Smooth muscle cell (in vitro differentiated cells): ENCODE measurements at regions not wholly inside any gene's neighbourhood (a gene's known extent, or its start where the extent isn't known, plus 50 kb on each side); places are given as distances from the start of the nearest gene placed in this dataset.

Experiments used
- DNase-seq: peaks from one replicate; lab custom pipeline; 2025; ENCODE audit not compliant: unreplicated experiment; lab: John Stamatoyannopoulos, UW
- H2AFZ ChIP-seq: fragments of 200-600 bp; sonication (generic); 2 replicates; pipeline ENCODE4 v1.6.0; 2016; ENCODE audit warnings: antibody characterized with exemption, low read depth, mild to moderate bottlenecking
- H3F3A ChIP-seq: fragments of 200-600 bp; sonication (generic); 2 replicates; pipeline ENCODE4 v1.6.0; 2017; ENCODE audit warnings: antibody characterized with exemption, low read depth
- H3K27ac ChIP-seq: fragments of 200-600 bp; sonication (generic); 2 replicates; pipeline ENCODE4 v1.5.1; 2016; ENCODE audit warnings: low read depth, mild to moderate bottlenecking
- H3K27me3 ChIP-seq: fragments of 200-600 bp; sonication (generic); 2 replicates; pipeline ENCODE4 v1.6.1; 2016; ENCODE audit warnings: low read depth, mild to moderate bottlenecking
- H3K36me3 ChIP-seq: fragments of 200-600 bp; sonication (generic); 2 replicates; pipeline ENCODE4 v1.5.1; 2016; ENCODE audit warnings: low read depth
- H3K4me1 ChIP-seq: fragments of 200-600 bp; sonication (generic); 2 replicates; pipeline ENCODE4 v1.5.1; 2016; ENCODE audit warnings: low read depth
- H3K4me2 ChIP-seq: fragments of 200-600 bp; sonication (generic); 2 replicates; pipeline ENCODE4 v1.6.0; 2016; ENCODE audit warnings: mild to moderate bottlenecking
- H3K4me3 ChIP-seq: fragments of 200-600 bp; sonication (generic); 2 replicates; pipeline ENCODE4 v1.5.1; 2016; ENCODE audit warnings: mild to moderate bottlenecking
- H3K79me2 ChIP-seq: fragments of 200-600 bp; sonication (generic); 2 replicates; pipeline ENCODE4 v1.6.0; 2016; ENCODE audit warnings: low read depth, mild to moderate bottlenecking
- H3K9ac ChIP-seq: fragments of 200-600 bp; sonication (generic); 2 replicates; pipeline ENCODE4 v1.6.0; 2016; ENCODE audit warnings: low read depth
- H3K9me3 ChIP-seq: fragments of 200-600 bp; sonication (generic); replicated peaks from 2 replicates; pipeline ENCODE4 v1.5.1; 2016; ENCODE audit warnings: low read depth
- H4K20me1 ChIP-seq: fragments of 200-600 bp; sonication (generic); 2 replicates; pipeline ENCODE4 v1.6.0; 2016; ENCODE audit warnings: low read depth
- CTCF ChIP-seq: fragments of 200-600 bp; sonication (generic); IDR thresholded peaks from 2 replicates; pipeline ENCODE4 v1.5.1; 2017; ENCODE audit warnings: borderline replicate concordance, mild to moderate bottlenecking, antibody characterized with exemption; ENCODE audit not compliant: insufficient read depth, poor library complexity, severe bottlenecking
- WGBS: methylation state at CpG from one replicate; pipeline ENCODE4 v1.1.7; 2016; ENCODE audit warnings: low lambda C conversion rate; 5-methylcytosine and 5-hydroxymethylcytosine counted together

DNA sequence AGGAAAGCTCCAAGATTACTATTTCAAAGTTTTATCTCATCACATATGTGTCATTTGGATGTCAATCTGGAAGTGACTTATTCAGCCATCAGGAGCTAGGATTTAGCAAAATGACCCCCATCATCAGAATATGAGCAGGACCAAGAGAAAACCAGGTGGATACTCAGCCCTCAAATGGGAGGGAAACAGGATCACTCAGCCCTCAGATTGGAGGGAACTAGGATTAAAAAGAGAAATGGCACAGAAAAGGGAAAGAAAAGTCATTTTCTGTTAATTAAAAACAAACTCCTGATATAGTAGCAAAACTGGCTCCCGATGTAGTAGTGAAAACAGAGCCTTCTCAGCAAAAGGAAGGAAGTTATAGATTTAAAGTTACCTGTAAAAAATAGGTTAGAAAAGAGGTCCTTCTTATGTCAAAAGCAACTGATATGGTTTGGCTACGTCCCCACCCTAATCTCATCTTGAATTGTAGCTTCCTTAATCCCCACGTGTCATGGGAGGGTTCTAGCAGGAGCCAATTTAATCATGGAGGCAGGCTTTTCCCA is 69.0 kb upstream of the MYCN start:
- Histone ChIP-seq H3K27me3 (no peaks in the 10 kb centered on the region), H3K9me3 (no peaks in the 10 kb centered on the region), H3F3A (no peaks in the 10 kb centered on the region), H3K36me3 (no peaks in the 10 kb centered on the region), H3K4me2 (no peak overlapping the region), H3K4me3 (no peak overlapping the region), H3K79me2 (no peaks in the 10 kb centered on the region), H3K27ac (no peak overlapping the region), H4K20me1 (no peaks in the 10 kb centered on the region), H3K4me1 (no peaks in the 10 kb centered on the region), H3K9ac (no peak overlapping the region), H2AFZ (no peak overlapping the region)
- DNase-seq = no peak
- TF ChIP-seq CTCF = no peak
- 94% methylated on average over 3 of the region's 3 CpGs for WGBS

DNA sequence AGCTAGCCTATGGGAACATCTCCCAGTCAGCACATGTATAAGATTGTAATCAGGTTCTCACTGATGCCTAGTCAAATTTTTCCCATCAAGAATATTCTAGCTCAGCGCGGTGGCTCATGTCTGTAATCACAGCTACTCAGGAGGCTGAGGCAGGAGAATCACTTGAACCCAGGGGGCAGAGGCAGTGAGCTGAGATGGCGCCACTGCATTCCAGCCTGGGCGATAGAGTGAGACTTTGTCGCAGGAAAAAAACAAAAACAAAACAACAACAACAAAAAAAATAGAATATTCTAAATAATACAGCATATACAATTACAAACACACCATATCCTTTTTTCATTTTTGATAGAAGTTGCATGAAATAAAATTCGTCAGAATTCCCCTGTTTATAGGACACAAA is 67.5 kb upstream of the MYCN start:
- Histone ChIP-seq H4K20me1 (no peaks in the 10 kb centered on the region), H3K9me3 (no peaks in the 10 kb centered on the region), H3K4me3 (no peak overlapping the region), H3K4me1 (no peaks in the 10 kb centered on the region), H2AFZ (no peak overlapping the region), H3K4me2 (no peak overlapping the region), H3K79me2 (no peaks in the 10 kb centered on the region), H3K9ac (no peak overlapping the region), H3K36me3 (no peaks in the 10 kb centered on the region), H3F3A (no peaks in the 10 kb centered on the region), H3K27me3 (no peaks in the 10 kb centered on the region), H3K27ac (no peak overlapping the region)
- no peak for TF ChIP-seq CTCF
- WGBS = 96% methylated on average over 6 of the region's 6 CpGs
- no peak for DNase-seq

DNA sequence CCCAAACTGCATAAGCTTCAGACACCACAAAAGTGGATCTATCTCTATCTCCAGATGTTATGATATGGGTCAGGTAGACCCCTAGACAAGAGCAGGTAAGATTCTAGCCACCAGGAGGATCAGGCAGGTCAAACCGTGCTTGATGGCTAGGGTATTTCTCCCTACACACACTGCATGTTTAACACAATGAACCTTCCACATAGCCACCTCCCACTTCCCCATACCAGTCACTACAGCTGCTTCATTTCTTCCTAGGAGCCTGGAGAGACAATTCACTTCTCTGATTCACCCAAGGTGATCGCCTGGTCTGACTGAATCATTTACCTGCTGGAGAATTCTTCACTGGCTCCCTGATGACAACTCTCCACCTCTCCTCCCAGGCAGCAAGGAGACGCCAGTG is 66.0 kb upstream of the MYCN start:
- Histone ChIP-seq H3K4me3 (no peak overlapping the region), H3K9me3 (no peaks in the 10 kb centered on the region), H3K27me3 (no peaks in the 10 kb centered on the region), H3K79me2 (no peaks in the 10 kb centered on the region), H3F3A (no peaks in the 10 kb centered on the region), H4K20me1 (no peaks in the 10 kb centered on the region), H3K4me2 (no peak overlapping the region), H2AFZ (no peak overlapping the region), H3K4me1 (no peaks in the 10 kb centered on the region), H3K9ac (no peak overlapping the region), H3K36me3 (no peaks in the 10 kb centered on the region), H3K27ac (no peak overlapping the region)
- 79% methylated on average over 3 of the region's 3 CpGs for WGBS
- DNase-seq = no peak
- TF ChIP-seq CTCF = no peak
